GM12873 (cell line): ENCODE measurements at regions not wholly inside any gene's neighbourhood (a gene's known extent, or its start where the extent isn't known, plus 50 kb on each side); places are given as distances from the start of the nearest gene placed in this dataset.

Experiments
- TF ChIP-seq, protein P1 (sequence below): IDR thresholded peaks from 2 replicates; pipeline ENCODE4 v1.5.1; 2012; ENCODE audit warnings: low read depth, mild to moderate bottlenecking, moderate library complexity, low read length, control low read depth; ENCODE audit not compliant: insufficient read depth; ENCODE audit errors: missing control alignments

- TF ChIP-seq, protein P1, sequence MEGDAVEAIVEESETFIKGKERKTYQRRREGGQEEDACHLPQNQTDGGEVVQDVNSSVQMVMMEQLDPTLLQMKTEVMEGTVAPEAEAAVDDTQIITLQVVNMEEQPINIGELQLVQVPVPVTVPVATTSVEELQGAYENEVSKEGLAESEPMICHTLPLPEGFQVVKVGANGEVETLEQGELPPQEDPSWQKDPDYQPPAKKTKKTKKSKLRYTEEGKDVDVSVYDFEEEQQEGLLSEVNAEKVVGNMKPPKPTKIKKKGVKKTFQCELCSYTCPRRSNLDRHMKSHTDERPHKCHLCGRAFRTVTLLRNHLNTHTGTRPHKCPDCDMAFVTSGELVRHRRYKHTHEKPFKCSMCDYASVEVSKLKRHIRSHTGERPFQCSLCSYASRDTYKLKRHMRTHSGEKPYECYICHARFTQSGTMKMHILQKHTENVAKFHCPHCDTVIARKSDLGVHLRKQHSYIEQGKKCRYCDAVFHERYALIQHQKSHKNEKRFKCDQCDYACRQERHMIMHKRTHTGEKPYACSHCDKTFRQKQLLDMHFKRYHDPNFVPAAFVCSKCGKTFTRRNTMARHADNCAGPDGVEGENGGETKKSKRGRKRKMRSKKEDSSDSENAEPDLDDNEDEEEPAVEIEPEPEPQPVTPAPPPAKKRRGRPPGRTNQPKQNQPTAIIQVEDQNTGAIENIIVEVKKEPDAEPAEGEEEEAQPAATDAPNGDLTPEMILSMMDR, result no peak
These were observed 87.3 kb downstream of the DYRK2 start for GRCh38 chr12:67735868-67736267.

DNA sequence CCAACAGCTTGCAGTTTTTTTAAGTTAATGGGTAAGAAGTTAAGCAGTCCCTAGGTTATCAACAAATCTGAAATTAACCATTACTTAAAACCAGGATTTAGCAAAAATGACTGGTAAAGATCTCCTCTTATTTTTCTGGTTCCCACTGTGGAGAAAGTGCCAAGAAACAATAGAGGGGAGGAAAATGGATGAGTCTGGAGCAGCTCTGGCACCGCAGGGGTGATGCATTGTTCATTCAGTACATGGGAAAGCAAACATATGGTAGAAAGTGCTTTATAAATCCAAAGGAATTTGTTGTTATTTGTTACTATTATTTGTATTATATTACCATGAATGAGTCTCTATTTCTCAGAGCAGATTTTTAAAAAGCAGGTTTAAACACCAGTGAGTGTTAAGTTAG is 92.2 kb downstream of the DYRK2 start:
- TF ChIP-seq, protein P1, result no peak

- TF ChIP-seq, protein P1, result no peak
These were observed 92.7 kb downstream of the DYRK2 start for GRCh38 chr12:67741270-67741669.

- TF ChIP-seq, protein P1, result no peak
These were observed 93.9 kb downstream of the DYRK2 start for GRCh38 chr12:67742461-67742860.

DNA sequence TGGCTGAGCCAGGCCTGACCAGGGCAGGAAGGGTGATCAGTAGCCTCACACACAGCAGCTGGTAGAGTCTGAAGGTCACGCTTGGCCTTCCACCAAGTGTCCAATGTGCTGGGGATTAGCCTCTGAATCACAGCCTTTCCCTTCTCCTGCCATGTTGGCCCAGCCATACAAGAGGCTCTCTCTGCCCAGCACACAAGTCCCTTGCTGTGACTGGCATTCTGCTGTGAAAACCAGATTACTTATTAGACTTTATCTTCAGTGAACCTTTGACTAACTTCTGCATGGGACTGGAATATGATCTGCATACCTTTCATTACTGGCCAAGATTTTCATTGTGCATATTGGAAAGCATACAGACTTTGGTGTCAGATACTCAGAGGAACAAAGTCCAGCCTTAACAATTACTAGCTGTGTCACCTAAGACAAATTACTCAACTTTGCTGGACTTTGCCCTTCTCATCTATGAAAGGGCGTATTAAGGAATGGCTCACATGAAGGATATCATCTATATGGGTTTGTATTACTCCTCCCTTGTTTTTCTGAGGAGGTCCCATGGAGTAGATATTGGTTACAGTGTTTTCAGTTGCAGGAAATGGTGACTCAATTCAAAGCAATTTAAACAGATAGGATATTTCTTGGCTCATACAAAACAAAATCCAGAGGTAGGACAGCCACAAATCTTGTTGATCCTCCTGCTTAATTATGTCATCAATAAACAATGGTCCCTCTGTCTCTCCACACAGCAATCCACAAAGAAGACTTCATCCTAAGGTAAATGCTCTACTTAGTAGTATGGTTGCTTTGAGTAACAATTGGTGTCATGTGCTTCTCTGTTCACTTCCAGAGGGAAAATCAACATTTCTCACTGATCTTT is 99.6 kb downstream of the DYRK2 start:
- TF ChIP-seq, protein P1, result no peak

DNA sequence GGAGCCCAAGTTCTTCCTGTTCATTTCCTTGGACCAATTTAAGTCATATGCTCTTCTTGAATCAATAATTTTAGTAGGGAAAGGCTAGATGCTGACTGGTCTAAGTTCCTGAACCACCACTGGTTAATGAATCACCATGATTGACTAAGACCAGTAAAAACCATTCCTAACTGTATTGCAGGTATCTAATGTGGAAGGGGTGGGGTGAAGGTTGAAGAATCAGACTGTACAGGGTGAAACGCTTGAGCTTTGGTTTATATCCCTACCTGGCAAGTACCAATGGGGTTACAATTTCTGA is 100.1 kb downstream of the DYRK2 start:
- TF ChIP-seq, protein P1, result no peak

- TF ChIP-seq, protein P1, result no peak
These were observed 102.1 kb downstream of the DYRK2 start for GRCh38 chr12:67750513-67751183.
